HEK293 (cell line): ENCODE measurements at regions not wholly inside any gene's neighbourhood (a gene's known extent, or its start where the extent isn't known, plus 50 kb on each side); places are given as distances from the start of the nearest gene placed in this dataset.

Experiments
- BCL6B ChIP-seq: fragments of 450-650 bp; formaldehyde crosslinking; IDR thresholded peaks from 2 replicates; pipeline ENCODE4 v1.5.1; 2017; ENCODE audit warnings: missing biosample characterization, missing genetic modification characterization
- PBX3 ChIP-seq: sonication (generic); formaldehyde crosslinking; IDR thresholded peaks from 2 replicates; pipeline ENCODE4 v1.8.1; 2022; ENCODE audit warnings: mild to moderate bottlenecking, moderate library complexity, missing genetic modification reagents
- TCF7L2 ChIP-seq: IDR thresholded peaks from 2 replicates; pipeline ENCODE4 v1.6.1; 2011; ENCODE audit warnings: low read depth, mild to moderate bottlenecking, inconsistent platforms, low read length, moderate library complexity, borderline replicate concordance
- ZBTB7A ChIP-seq: fragments of 450-650 bp; formaldehyde crosslinking; IDR thresholded peaks from 2 replicates; pipeline ENCODE4 v1.5.1; 2016; ENCODE audit warnings: low read depth, missing biosample characterization, missing genetic modification characterization
- ZNF169 ChIP-seq: fragments of 450-650 bp; formaldehyde crosslinking; IDR thresholded peaks from 2 replicates; pipeline ENCODE4 v1.5.1; 2016; ENCODE audit warnings: missing biosample characterization, missing genetic modification characterization
- ZNF26 ChIP-seq: fragments of 450-650 bp; formaldehyde crosslinking; IDR thresholded peaks from 2 replicates; pipeline ENCODE4 v1.5.1; 2016; ENCODE audit warnings: missing biosample characterization, missing genetic modification characterization
- ZNF366 ChIP-seq: fragments of 450-650 bp; formaldehyde crosslinking; conservative IDR thresholded peaks from 2 replicates; pipeline ENCODE4 v1.5.1; 2016; ENCODE audit warnings: missing biosample characterization, missing genetic modification characterization
- ZNF530 ChIP-seq: fragments of 450-650 bp; formaldehyde crosslinking; IDR thresholded peaks from 2 replicates; pipeline ENCODE4 v1.5.1; 2016; ENCODE audit warnings: low read depth, missing biosample characterization, missing genetic modification characterization
- ZNF555 ChIP-seq: fragments of 450-650 bp; formaldehyde crosslinking; conservative IDR thresholded peaks from 2 replicates; pipeline ENCODE4 v1.5.1; 2017; ENCODE audit warnings: missing biosample characterization, mild to moderate bottlenecking, missing genetic modification characterization, inconsistent platforms
- ZNF792 ChIP-seq: fragments of 450-650 bp; formaldehyde crosslinking; IDR thresholded peaks from 2 replicates; pipeline ENCODE4 v1.5.1; 2016; ENCODE audit warnings: missing biosample characterization, missing genetic modification characterization
- TF ChIP-seq, protein P1 (sequence below): fragments of 450-650 bp; formaldehyde crosslinking; IDR thresholded peaks from 2 replicates; pipeline ENCODE4 v1.5.1; 2016; ENCODE audit warnings: missing biosample characterization, missing genetic modification characterization
- TF ChIP-seq, protein P2 (sequence below): fragments of 450-650 bp; formaldehyde crosslinking; IDR thresholded peaks from 2 replicates; pipeline ENCODE4 v1.5.1; 2017; ENCODE audit warnings: missing biosample characterization, mild to moderate bottlenecking, missing genetic modification characterization, moderate library complexity
- TF ChIP-seq, protein P3 (sequence below): fragments of 450-650 bp; formaldehyde crosslinking; IDR thresholded peaks from 2 replicates; pipeline ENCODE4 v1.5.1; 2016; ENCODE audit warnings: missing biosample characterization, missing genetic modification characterization

GRCh38 chr9:101923451-101923850, 185.0 kb upstream of the GRIN3A start:
- TF ChIP-seq ZNF366 (no peak), ZBTB7A (no peak), ZNF169 (tag by site-specific recombination) (no peak), PBX3 (CRISPR knock-in tag) (no peak), ZNF530 (tag by site-specific recombination) (no peak), ZNF792 (no peak), ZNF26 (tag by site-specific recombination) (no peak), TCF7L2 (no peak), ZNF555 (tag by site-specific recombination) (no peak), BCL6B (tag by site-specific recombination) (no peak)
- TF ChIP-seq, protein P1, sequence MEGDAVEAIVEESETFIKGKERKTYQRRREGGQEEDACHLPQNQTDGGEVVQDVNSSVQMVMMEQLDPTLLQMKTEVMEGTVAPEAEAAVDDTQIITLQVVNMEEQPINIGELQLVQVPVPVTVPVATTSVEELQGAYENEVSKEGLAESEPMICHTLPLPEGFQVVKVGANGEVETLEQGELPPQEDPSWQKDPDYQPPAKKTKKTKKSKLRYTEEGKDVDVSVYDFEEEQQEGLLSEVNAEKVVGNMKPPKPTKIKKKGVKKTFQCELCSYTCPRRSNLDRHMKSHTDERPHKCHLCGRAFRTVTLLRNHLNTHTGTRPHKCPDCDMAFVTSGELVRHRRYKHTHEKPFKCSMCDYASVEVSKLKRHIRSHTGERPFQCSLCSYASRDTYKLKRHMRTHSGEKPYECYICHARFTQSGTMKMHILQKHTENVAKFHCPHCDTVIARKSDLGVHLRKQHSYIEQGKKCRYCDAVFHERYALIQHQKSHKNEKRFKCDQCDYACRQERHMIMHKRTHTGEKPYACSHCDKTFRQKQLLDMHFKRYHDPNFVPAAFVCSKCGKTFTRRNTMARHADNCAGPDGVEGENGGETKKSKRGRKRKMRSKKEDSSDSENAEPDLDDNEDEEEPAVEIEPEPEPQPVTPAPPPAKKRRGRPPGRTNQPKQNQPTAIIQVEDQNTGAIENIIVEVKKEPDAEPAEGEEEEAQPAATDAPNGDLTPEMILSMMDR = no peak
- TF ChIP-seq, protein P2, sequence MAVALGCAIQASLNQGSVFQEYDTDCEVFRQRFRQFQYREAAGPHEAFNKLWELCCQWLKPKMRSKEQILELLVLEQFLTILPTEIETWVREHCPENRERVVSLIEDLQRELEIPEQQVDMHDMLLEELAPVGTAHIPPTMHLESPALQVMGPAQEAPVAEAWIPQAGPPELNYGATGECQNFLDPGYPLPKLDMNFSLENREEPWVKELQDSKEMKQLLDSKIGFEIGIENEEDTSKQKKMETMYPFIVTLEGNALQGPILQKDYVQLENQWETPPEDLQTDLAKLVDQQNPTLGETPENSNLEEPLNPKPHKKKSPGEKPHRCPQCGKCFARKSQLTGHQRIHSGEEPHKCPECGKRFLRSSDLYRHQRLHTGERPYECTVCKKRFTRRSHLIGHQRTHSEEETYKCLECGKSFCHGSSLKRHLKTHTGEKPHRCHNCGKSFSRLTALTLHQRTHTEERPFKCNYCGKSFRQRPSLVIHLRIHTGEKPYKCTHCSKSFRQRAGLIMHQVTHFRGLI (tag by site-specific recombination) = no peak
- TF ChIP-seq, protein P3, sequence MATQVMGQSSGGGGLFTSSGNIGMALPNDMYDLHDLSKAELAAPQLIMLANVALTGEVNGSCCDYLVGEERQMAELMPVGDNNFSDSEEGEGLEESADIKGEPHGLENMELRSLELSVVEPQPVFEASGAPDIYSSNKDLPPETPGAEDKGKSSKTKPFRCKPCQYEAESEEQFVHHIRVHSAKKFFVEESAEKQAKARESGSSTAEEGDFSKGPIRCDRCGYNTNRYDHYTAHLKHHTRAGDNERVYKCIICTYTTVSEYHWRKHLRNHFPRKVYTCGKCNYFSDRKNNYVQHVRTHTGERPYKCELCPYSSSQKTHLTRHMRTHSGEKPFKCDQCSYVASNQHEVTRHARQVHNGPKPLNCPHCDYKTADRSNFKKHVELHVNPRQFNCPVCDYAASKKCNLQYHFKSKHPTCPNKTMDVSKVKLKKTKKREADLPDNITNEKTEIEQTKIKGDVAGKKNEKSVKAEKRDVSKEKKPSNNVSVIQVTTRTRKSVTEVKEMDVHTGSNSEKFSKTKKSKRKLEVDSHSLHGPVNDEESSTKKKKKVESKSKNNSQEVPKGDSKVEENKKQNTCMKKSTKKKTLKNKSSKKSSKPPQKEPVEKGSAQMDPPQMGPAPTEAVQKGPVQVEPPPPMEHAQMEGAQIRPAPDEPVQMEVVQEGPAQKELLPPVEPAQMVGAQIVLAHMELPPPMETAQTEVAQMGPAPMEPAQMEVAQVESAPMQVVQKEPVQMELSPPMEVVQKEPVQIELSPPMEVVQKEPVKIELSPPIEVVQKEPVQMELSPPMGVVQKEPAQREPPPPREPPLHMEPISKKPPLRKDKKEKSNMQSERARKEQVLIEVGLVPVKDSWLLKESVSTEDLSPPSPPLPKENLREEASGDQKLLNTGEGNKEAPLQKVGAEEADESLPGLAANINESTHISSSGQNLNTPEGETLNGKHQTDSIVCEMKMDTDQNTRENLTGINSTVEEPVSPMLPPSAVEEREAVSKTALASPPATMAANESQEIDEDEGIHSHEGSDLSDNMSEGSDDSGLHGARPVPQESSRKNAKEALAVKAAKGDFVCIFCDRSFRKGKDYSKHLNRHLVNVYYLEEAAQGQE (tag by site-specific recombination) = no peak
